BJ (cell line): ENCODE measurements at regions not wholly inside any gene's neighbourhood (a gene's known extent, or its start where the extent isn't known, plus 50 kb on each side); places are given as distances from the start of the nearest gene placed in this dataset.

Experiments used
- CTCF ChIA-PET: fragments of 350-600 bp; formaldehyde crosslinking; extraction: SDS; loops from one replicate; lab custom pipeline; 2021; ENCODE audit warnings: antibody characterized with exemption, inconsistent platforms; lab: Yijun Ruan, JAX
- POLR2A ChIA-PET: fragments of 300-600 bp; sonication (Branson Sonifier 250); formaldehyde crosslinking; extraction: SDS; loops from one replicate; lab custom pipeline; 2021; ENCODE audit warnings: antibody characterized with exemption; lab: Charles Lee
- DNase-seq: peaks from one replicate; pipeline ENCODE4 v3.0.0-alpha.2; 2011; ENCODE audit warnings: low read depth
- H3K27me3 ChIP-seq: 2 replicates; pipeline ENCODE4 v1.6.0; 2011; ENCODE audit warnings: low read length; ENCODE audit not compliant: control insufficient read depth, insufficient read depth
- H3K36me3 ChIP-seq: 2 replicates; pipeline ENCODE4 v1.5.1; 2011; ENCODE audit warnings: low read length; ENCODE audit not compliant: control insufficient read depth, insufficient read depth
- H3K4me3 ChIP-seq: 2 replicates; pipeline ENCODE4 v1.5.1; 2011; ENCODE audit warnings: low read depth, mild to moderate bottlenecking, control low read depth, low read length
- CTCF ChIP-seq: IDR thresholded peaks from 2 replicates; pipeline ENCODE4 v1.5.1; 2011; ENCODE audit warnings: low read depth, mild to moderate bottlenecking, control low read depth, inconsistent platforms, low read length, moderate library complexity; ENCODE audit not compliant: insufficient read depth

DNA sequence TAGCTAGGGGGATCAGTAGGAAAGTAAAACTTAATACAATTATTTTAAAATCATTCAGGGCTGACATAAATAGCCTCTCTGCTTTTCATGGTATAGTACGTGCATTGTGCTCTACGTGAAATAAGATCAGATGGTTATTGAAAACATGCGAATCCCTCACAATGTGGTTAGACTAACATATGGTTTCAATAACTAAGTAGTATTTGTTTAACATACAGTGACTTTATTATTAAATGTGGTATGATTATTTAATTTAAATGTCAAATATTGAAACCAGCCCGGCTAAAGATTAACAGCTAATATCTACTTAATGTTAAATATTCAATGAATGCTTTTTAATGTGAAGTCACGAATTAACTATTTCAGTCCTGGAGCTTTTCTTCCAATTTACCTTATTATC, 473.9 kb upstream of the THBS1 start:
- ChIA-PET CTCF (no interaction called here), POLR2A (no interaction called here)
- no peak for TF ChIP-seq CTCF
- no peak for DNase-seq
- H3K4me3 ChIP-seq = no peak overlapping the region
- no peaks in the 10 kb centered on the region for H3K36me3 ChIP-seq
- H3K27me3 ChIP-seq = no peaks in the 10 kb centered on the region

DNA sequence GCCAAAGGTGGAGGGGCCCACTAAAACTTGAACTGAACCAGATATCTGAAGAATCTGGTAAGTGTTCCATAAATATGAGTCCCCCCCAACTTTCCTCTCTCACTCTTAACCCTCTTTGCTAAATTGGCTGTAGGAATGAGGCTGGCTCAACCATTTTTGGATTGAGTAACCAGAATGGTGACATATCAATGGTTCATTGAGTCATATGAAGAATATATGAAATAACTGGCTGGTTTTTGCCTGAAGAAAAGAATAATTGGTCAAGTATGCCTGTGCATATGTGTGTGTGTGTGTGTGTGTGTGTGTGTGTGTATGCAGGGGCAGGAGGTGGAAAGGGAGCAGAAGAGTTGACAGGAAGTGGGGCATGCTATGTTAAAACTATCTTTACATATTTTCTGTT, 472.9 kb upstream of the THBS1 start:
- no peak for TF ChIP-seq CTCF
- no peak overlapping the region for H3K4me3 ChIP-seq
- ChIA-PET CTCF (no interaction called here), POLR2A (interaction anchor here (0.7 kb wide), 1 partner anchor 365 kb away, joined by 5 read pairs; no protein-coding TSS in a partner anchor)
- no peak for DNase-seq
- no peaks in the 10 kb centered on the region for H3K36me3 ChIP-seq
- no peaks in the 10 kb centered on the region for H3K27me3 ChIP-seq

- DNase-seq = no peak
- CTCF ChIA-PET = no interaction called here
- POLR2A ChIA-PET = no interaction called here
Observed at GRCh38 chr15:39110336-39110735, 470.5 kb upstream of the THBS1 start.

GRCh38 chr15:39110746-39111145, 470.1 kb upstream of the THBS1 start:
- H3K36me3 ChIP-seq = no peaks in the 10 kb centered on the region
- H3K27me3 ChIP-seq = no peaks in the 10 kb centered on the region
- no peak overlapping the region for H3K4me3 ChIP-seq
- ChIA-PET POLR2A (no interaction called here), CTCF (no interaction called here)
- TF ChIP-seq CTCF = no peak
- no peak for DNase-seq

More at GRCh38 chr15:39110336-39110735, 470.5 kb upstream of the THBS1 start:
- TF ChIP-seq CTCF = no peak
- Histone ChIP-seq H3K4me3 (no peak overlapping the region), H3K36me3 (no peaks in the 10 kb centered on the region), H3K27me3 (no peaks in the 10 kb centered on the region)

- no peaks in the 10 kb centered on the region for H3K36me3 ChIP-seq
- ChIA-PET CTCF (interaction anchor here (1.4 kb wide), 1 partner anchor 406 kb away, joined by 3 read pairs; no protein-coding TSS in a partner anchor), POLR2A (no interaction called here)
- TF ChIP-seq CTCF = no peak
- no peak for DNase-seq
- H3K4me3 ChIP-seq = no peak overlapping the region
- no peaks in the 10 kb centered on the region for H3K27me3 ChIP-seq
Observed at GRCh38 chr15:39113741-39114140, 467.1 kb upstream of the THBS1 start.
